Erythroblast (primary cell): ENCODE measurements at regions not wholly inside any gene's neighbourhood (a gene's known extent, or its start where the extent isn't known, plus 50 kb on each side); places are given as distances from the start of the nearest gene placed in this dataset.

ENCODE experiments used
- GATA1 ChIP-seq: IDR thresholded peaks from 2 replicates; pipeline ENCODE4 v1.6.1; 2011; ENCODE audit warnings: low read depth, mild to moderate bottlenecking, control low read depth, low read length, moderate library complexity
- POLR2A ChIP-seq: IDR thresholded peaks from 2 replicates; pipeline ENCODE4 v1.6.1; 2011; ENCODE audit warnings: mild to moderate bottlenecking, low read length

GRCh38 chr14:51445001-51445390, 204.9 kb downstream of the TMX1 start:
- TF ChIP-seq POLR2A, result no peak
- no peak for TF ChIP-seq GATA1
